ENCODE measurements at regions not wholly inside any gene's neighbourhood (a gene's known extent, or its start where the extent isn't known, plus 50 kb on each side); places are given as distances from the start of the nearest gene placed in this dataset.
"Not testable (repeated sequence)": the region's sequence is repeated elsewhere in the genome, so short reads cannot be mapped to it uniquely, and the experiment has no call there.

DNA sequence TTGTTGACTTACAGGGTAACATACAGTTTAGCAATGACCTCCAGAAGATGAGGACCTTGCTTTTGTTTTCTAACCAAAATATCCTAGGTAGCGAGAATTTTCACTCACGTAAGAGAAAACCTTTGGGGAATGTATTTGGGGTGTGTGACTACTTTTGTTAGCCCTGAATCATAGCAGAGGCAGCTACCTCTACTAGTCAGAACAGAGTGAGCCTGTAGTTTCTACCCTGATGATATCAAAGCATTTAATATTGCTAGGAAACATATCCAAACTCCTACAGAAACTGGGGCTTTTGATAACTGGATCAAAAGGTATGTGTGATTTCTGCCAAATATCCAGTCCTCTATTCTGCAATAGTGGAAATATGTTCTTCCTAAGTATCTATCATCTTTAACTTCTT, 462.6 kb upstream of the ZEB2 start:
- H3K4me1 Mint-ChIP-seq (ENCODE audit: low read depth), result no peaks in the 10 kb centered on the region
- no peaks in the 10 kb centered on the region for H3K9me3 Mint-ChIP-seq
- no peaks in the 10 kb centered on the region for H3K27me3 Mint-ChIP-seq (ENCODE audit: low read depth)
- H3K4me3 Mint-ChIP-seq, result no peak overlapping the region
- H3K27ac Mint-ChIP-seq, result no peak overlapping the region
- H3K36me3 Mint-ChIP-seq (ENCODE audit: low read depth), result no peaks in the 10 kb centered on the region

DNA sequence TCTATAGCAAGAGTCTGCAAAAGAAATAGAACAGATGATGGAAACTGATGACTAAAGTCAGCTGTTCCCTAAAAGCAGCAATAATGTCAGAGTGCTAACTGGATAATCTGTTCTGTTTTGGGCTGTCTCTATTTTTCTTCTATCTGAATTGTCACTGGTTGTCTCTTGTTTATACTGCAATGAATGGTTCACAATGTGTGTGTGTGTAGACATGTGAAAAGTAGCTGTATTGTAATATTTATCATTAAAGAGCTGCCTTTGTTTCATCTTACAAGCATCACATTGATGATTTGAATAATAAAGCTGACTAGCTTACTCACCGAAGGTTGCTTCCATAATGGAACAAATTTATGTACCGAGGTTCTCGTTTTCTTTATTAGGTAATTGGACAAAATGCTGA, 456.0 kb upstream of the ZEB2 start:
- H3K27ac Mint-ChIP-seq, result no peak overlapping the region
- H3K36me3 Mint-ChIP-seq (ENCODE audit: low read depth), result no peaks in the 10 kb centered on the region
- no peak overlapping the region for H3K4me3 Mint-ChIP-seq
- no peaks in the 10 kb centered on the region for H3K4me1 Mint-ChIP-seq (ENCODE audit: low read depth)
- peaks cover 7% of the 10 kb centered on the region for H3K9me3 Mint-ChIP-seq
- no peaks in the 10 kb centered on the region for H3K27me3 Mint-ChIP-seq (ENCODE audit: low read depth)

DNA sequence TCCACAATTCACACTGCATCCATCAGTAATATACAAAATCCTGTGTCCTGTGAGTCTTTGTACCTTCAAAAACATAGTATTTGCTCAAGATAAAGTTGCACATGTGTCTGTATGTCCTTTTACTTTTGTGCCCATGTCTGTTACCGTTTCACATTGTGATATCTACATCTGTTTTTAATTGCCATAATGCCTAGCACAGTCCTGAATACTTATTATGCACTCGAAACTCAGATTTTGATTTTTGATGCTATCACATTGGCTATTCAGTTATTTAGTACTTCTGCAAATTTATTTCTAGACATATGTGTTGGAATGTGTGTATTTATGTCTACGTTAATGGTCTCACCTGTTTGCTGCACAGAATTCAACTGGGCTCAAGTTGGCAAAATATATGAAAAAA, 452.8 kb upstream of the ZEB2 start:
- H3K36me3 Mint-ChIP-seq (ENCODE audit: low read depth), result no peaks in the 10 kb centered on the region
- H3K4me1 Mint-ChIP-seq (ENCODE audit: low read depth), result no peaks in the 10 kb centered on the region
- no peak overlapping the region for H3K27ac Mint-ChIP-seq
- no peak overlapping the region for H3K4me3 Mint-ChIP-seq
- peaks cover 8% of the 10 kb centered on the region for H3K9me3 Mint-ChIP-seq
- no peaks in the 10 kb centered on the region for H3K27me3 Mint-ChIP-seq (ENCODE audit: low read depth)

DNA sequence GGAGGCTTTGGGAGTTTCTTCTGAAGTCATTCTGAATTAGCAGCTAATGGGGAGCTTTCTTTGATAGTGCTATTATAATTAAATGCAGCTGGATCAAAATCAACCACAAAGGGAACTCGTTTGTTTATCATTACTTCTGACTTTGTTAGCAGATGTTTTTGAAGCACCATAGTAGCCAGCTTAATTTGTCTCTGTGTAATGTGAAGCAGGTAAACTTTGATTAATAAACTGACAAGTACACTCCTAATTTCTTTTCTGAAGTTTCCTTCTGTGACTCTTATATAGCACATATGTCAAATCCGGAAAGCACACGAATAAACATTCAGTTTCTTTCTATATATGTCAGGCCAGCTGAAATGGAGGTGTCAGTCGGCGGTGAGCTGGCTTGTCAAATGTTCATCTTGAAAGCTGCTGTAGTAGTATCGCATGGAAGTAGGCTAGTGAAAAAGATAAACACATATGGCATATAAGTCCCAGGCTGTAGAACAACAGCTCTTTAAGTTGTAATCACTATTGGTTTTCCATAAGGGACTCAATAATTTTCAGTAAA, 451.9 kb upstream of the ZEB2 start:
- no peaks in the 10 kb centered on the region for H3K36me3 Mint-ChIP-seq (ENCODE audit: low read depth)
- no peak overlapping the region for H3K4me3 Mint-ChIP-seq
- no peak overlapping the region for H3K27ac Mint-ChIP-seq
- H3K4me1 Mint-ChIP-seq (ENCODE audit: low read depth), result no peaks in the 10 kb centered on the region
- peaks cover 8% of the 10 kb centered on the region for H3K9me3 Mint-ChIP-seq
- no peaks in the 10 kb centered on the region for H3K27me3 Mint-ChIP-seq (ENCODE audit: low read depth)

DNA sequence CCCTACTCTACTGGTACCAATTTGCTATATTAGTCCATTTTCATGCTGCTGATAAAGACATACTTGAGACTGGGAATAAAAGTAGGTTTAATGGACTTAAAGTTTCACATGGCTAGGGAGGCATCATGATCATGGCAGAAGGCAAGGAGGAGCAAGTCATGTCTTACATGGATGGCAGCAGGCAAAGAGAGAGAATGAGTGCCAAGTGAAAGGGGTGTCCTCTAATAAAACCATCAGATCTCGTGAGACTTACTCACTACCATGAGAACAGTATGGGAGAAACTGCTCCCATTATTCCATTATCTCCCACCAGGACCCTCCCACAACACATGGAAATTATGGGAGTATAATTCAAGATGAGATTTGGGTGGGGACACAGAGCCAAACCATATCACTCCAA, 450.5 kb upstream of the ZEB2 start:
- H3K36me3 Mint-ChIP-seq (ENCODE audit: low read depth); H3K27me3 Mint-ChIP-seq (ENCODE audit: low read depth); H3K4me3 Mint-ChIP-seq; H3K27ac Mint-ChIP-seq; H3K4me1 Mint-ChIP-seq (ENCODE audit: low read depth): not testable (repeated sequence)
- H3K9me3 Mint-ChIP-seq, result peaks cover 13% of the 10 kb centered on the region

DNA sequence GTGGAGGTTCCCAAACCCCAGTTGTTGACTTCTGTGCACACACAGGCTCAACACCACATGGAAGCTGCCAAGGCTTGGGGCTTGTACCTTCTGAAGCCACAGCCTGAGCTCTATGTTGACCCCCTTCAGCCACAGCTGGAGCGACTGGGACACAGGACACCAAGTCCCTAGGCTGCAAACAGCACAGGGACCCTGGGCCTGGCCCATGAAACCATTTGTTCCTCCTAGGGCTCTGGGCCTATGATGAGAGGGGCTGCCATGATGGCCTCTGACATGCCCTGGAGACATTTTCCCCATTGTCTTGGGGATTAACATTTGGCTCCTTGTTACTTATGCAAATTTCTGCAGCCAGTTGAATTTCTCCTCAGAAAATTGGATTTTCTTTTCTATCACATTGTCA, 449.6 kb upstream of the ZEB2 start:
- not testable (repeated sequence) for H3K4me3 Mint-ChIP-seq; H3K4me1 Mint-ChIP-seq (ENCODE audit: low read depth); H3K36me3 Mint-ChIP-seq (ENCODE audit: low read depth); H3K27ac Mint-ChIP-seq; H3K27me3 Mint-ChIP-seq (ENCODE audit: low read depth)
- peaks cover 19% of the 10 kb centered on the region for H3K9me3 Mint-ChIP-seq

DNA sequence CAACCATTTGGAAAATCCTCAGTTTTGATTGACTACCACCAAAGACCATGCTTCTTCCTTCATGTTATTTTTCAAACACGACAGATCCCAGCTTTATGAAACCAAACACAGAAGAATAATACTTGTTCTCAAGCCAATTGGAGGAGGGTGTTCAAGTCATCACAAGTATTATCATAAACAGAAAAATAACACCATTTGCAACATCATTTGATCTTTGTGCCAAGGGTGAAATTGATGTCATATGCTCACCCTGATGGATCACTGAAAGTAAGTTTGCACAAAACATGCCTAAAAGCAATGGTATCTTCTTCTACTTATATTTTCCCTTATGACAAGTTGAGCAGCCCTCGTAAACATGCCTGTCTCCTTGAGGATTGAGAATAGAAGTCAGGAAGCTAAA, 448.0 kb upstream of the ZEB2 start:
- Mint-ChIP-seq H3K36me3 (ENCODE audit: low read depth) (no peaks in the 10 kb centered on the region), H3K4me3 (no peak overlapping the region), H3K4me1 (ENCODE audit: low read depth) (no peaks in the 10 kb centered on the region), H3K27me3 (ENCODE audit: low read depth) (no peaks in the 10 kb centered on the region), H3K27ac (no peak overlapping the region), H3K9me3 (peaks cover 25% of the 10 kb centered on the region)

DNA sequence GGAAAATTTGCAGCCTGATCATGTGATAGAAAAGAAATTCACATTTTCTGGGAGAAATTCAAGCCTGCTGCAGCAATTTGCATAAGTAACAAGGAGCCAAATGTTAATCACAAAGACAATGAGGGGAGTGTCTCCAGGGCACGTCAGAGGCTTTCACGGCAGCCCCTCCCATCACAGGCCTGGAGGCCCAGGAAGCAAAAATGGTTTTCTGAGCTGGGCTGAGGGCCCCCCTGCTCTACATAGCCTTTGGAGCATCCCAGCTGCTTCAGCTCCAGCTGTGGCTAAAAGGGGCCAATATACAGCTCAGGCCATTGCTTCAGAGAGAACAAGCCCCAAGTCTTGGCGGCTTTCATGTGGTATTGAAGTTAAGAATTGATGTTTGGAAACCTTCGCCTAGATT, 445.3 kb upstream of the ZEB2 start:
- H3K4me3 Mint-ChIP-seq, result no peak overlapping the region
- H3K4me1 Mint-ChIP-seq (ENCODE audit: low read depth), result no peaks in the 10 kb centered on the region
- no peaks in the 10 kb centered on the region for H3K27me3 Mint-ChIP-seq (ENCODE audit: low read depth)
- peaks cover 22% of the 10 kb centered on the region for H3K9me3 Mint-ChIP-seq
- H3K36me3 Mint-ChIP-seq (ENCODE audit: low read depth), result no peaks in the 10 kb centered on the region
- no peak overlapping the region for H3K27ac Mint-ChIP-seq

DNA sequence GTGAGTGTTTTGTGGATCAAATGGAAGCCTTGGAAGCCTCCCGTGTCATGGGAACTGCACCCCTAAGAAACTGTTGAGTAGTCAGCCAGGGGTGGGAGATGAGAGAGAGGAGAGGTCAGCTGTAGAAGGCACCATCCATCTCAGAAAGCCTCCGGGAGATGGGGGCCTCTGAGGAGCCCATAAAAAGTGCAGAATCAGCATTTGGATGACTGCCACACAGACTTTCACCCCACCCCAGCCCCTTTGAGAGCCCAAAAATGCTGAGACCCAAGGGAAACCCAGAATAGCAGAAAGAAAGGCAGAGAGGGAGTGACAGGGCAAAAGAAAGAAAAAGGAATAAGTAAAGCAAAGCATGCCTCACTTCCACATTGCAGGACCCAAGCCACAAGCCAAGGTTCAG, 443.1 kb upstream of the ZEB2 start:
- Mint-ChIP-seq H3K4me3 (no peak overlapping the region), H3K36me3 (ENCODE audit: low read depth) (no peaks in the 10 kb centered on the region)

DNA sequence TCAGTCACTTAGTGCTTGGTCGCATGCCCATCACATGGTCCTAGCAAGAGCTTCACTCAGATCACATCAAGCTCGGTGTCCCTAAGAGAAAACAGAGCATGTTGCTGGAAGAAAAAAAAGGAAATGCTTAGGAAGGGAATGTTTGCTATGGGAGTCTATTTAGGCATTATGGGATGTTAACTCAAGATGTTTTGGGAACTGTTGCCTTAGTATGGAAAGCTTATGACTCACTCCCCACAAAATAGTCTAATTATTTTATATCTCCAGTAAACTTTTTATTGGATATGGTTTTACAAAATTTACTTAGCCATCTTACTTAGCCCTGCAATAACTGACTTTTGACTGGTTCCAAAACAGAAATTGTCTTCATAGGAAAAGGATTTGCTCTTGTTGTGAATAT, 439.5 kb upstream of the ZEB2 start:
- Mint-ChIP-seq H3K27me3 (ENCODE audit: low read depth) (no peaks in the 10 kb centered on the region), H3K9me3 (peaks cover 9% of the 10 kb centered on the region), H3K4me3 (no peak overlapping the region), H3K36me3 (ENCODE audit: low read depth) (no peaks in the 10 kb centered on the region), H3K4me1 (ENCODE audit: low read depth) (no peaks in the 10 kb centered on the region), H3K27ac (no peak overlapping the region)

More for the DNA sequence above, 443.1 kb upstream of the ZEB2 start:
- Mint-ChIP-seq H3K4me1 (ENCODE audit: low read depth) (no peaks in the 10 kb centered on the region), H3K27ac (no peak overlapping the region), H3K9me3 (peaks cover 22% of the 10 kb centered on the region), H3K27me3 (ENCODE audit: low read depth) (no peaks in the 10 kb centered on the region)

DNA sequence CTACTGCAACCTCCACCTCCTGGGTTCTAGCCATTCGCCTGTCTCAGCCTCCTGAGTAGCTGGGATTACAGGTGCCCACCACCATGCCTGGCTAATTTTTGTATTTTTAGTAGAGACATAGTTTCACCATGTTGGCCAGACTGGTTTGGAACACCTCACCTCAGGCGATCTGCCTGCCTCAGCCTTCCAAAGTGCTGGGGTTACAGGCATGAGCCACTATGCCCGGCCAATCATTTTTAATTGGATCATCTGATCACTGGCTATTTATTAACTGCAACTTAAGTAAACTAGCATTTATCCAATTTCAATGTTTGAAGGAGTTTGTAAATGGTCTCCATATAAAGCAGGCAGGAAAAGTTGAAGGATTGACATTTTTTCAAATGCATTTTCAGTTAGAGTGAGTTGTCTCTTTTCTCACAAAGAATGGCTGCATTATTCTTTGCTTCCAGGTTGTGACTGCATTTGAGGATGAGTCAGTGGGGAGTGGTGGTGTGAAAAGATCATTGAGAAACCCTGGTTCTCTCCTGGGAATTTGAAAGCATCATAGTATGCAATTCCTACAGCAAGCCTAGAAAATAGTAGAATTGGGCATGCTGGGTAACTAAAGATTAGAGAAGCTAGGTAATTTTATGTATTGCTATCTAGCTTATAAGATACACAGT, 431.1 kb upstream of the ZEB2 start:
- Mint-ChIP-seq H3K27ac (no peak overlapping the region), H3K27me3 (ENCODE audit: low read depth) (no peaks in the 10 kb centered on the region), H3K4me1 (ENCODE audit: low read depth) (no peaks in the 10 kb centered on the region), H3K4me3 (no peak overlapping the region), H3K36me3 (ENCODE audit: low read depth) (no peaks in the 10 kb centered on the region), H3K9me3 (no peaks in the 10 kb centered on the region)

DNA sequence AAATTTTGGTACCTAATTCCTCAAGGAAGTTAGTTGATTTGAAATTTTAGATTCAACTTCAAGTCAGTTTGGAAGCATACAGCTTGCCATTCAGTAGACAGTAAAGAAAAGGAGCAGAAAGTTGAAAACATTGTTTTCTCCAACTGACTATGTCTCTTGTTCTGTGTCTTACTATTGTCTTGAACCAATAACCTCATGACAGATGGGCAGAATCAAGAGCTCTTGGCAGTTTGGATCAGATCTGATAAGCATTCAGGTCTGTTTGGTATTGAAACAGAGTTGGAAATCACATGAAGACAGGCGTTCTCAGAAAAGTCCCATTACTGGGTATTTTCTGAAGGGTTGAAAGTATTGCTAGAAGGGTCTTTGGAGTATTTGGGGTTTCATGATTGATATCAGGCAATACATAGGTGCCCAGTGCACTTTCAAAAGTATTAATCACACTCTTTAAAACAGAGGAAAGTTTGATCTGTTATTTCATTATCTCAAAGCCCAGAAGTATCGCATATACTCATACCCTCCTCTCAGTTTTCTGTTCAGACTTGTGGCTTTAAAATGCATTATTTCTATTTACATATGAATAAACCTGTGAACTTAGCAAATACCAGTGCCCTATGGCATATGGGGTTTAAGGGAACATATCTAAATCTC, 428.4 kb upstream of the ZEB2 start:
- Mint-ChIP-seq H3K27me3 (ENCODE audit: low read depth) (no peaks in the 10 kb centered on the region), H3K9me3 (no peaks in the 10 kb centered on the region), H3K4me3 (no peak overlapping the region), H3K36me3 (ENCODE audit: low read depth) (no peaks in the 10 kb centered on the region), H3K4me1 (ENCODE audit: low read depth) (no peaks in the 10 kb centered on the region), H3K27ac (no peak overlapping the region)

DNA sequence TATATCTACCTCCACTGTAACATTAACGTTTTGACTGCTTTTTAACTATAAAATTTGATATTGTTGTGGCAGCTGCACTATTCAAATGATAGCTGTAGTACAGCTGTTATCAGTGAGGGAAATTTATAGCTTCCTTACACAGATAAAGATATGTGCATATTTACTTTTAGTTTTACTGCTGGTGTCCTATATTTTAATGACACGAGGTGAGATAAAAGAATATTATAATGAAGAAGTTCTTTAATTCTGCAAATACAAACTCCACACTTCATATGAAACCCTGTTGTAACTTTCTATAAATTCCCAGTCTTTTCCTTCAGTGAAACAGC, 427.8 kb upstream of the ZEB2 start:
- no peaks in the 10 kb centered on the region for H3K9me3 Mint-ChIP-seq
- no peaks in the 10 kb centered on the region for H3K4me1 Mint-ChIP-seq (ENCODE audit: low read depth)
- H3K27me3 Mint-ChIP-seq (ENCODE audit: low read depth), result no peaks in the 10 kb centered on the region
- H3K27ac Mint-ChIP-seq, result no peak overlapping the region
- H3K36me3 Mint-ChIP-seq (ENCODE audit: low read depth), result no peaks in the 10 kb centered on the region
- no peak overlapping the region for H3K4me3 Mint-ChIP-seq

DNA sequence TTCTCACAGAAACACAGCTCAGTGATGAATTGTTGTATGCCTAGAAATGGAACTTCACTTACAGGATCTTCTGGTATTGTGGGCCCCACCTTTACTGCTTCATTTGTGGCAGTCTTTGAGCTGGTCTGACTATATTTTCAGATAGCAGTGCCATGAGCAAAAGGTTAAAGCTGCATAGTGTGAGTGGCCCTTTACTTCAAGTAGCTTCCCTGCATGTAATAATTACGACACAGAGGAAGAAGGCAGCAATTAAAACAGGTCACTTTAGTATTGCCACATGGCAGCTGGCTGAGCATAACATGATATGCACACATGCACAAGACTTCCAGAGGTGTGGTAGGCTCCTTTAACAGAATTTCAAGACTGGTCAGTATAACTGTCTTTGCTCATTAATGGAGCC, 426.3 kb upstream of the ZEB2 start:
- H3K27ac Mint-ChIP-seq, result no peak overlapping the region
- no peak overlapping the region for H3K4me3 Mint-ChIP-seq
- H3K27me3 Mint-ChIP-seq (ENCODE audit: low read depth), result no peaks in the 10 kb centered on the region
- no peaks in the 10 kb centered on the region for H3K9me3 Mint-ChIP-seq
- no peaks in the 10 kb centered on the region for H3K4me1 Mint-ChIP-seq (ENCODE audit: low read depth)
- no peaks in the 10 kb centered on the region for H3K36me3 Mint-ChIP-seq (ENCODE audit: low read depth)

DNA sequence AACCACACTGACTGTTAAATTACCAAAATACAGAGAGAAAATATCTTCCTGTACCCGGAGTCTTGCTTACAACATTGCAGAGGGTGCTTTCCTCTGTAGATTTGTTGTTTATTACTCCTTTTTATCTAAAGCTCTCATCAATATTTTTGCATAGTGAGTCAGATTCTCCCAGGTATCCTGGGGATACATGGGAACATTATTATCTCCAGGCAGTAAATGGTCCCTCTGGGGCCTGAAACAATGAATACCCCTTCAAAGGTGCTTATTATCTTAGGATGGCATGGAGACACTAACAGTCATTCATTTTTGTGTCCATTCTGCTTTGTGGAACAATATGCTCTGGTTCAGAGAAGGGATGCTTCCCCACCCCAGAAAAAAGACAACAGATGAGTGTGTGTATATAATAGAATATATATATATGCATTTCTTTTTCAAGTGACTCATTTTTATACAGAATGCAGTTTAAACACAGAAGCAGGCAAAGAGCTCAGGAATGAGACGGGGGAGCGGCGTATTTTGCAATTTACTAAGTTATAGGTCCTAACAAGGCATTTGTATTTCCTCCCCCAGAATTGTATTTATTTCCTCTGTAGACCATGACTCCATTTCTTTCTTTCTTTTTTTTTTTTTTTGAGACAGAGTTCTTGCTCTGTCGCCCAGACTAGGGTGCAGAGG, 424.8 kb upstream of the ZEB2 start:
- no peaks in the 10 kb centered on the region for H3K27me3 Mint-ChIP-seq (ENCODE audit: low read depth)
- no peak overlapping the region for H3K4me3 Mint-ChIP-seq
- no peaks in the 10 kb centered on the region for H3K9me3 Mint-ChIP-seq
- no peaks in the 10 kb centered on the region for H3K36me3 Mint-ChIP-seq (ENCODE audit: low read depth)
- no peaks in the 10 kb centered on the region for H3K4me1 Mint-ChIP-seq (ENCODE audit: low read depth)
- no peak overlapping the region for H3K27ac Mint-ChIP-seq

All from T-helper 1 cell treated with Interleukin-12 subunit alpha and Interleukin-12 subunit beta and Interleukin-4 antibody, amounts not matched to agents 30 μg/mL and 1 μg/mL, for 36 hours (primary cell).